ENCODE measurements at regions not wholly inside any gene's neighbourhood (a gene's known extent, or its start where the extent isn't known, plus 50 kb on each side); places are given as distances from the start of the nearest gene placed in this dataset.

GRCh38 chr2:156647377-156648010 is 211.3 kb downstream of the GPD2 start:
- TF ChIP-seq PATZ1 (CRISPR knock-in tag; IDR thresholded peaks at IDR 0.05; ENCODE audit: borderline replicate concordance) (no peak), ARNTL (CRISPR knock-in tag; IDR thresholded peaks at IDR 0.05; ENCODE audit: borderline replicate concordance, low read depth) (no peak), ZC3H10 (CRISPR knock-in tag; IDR thresholded peaks at IDR 0.05) (no peak), PPARA (CRISPR knock-in tag; IDR thresholded peaks at IDR 0.05; ENCODE audit: borderline replicate concordance) (no peak), ZFP30 (CRISPR knock-in tag; IDR thresholded peaks at IDR 0.05) (no peak), GLIS3 (CRISPR knock-in tag; IDR thresholded peaks at IDR 0.05) (no peak), ZFP3 (CRISPR knock-in tag; IDR thresholded peaks at IDR 0.05) (no peak), TOX (CRISPR knock-in tag; IDR thresholded peaks at IDR 0.05; ENCODE audit: borderline replicate concordance) (no peak), ZNF565 (CRISPR knock-in tag; conservative IDR thresholded peaks at IDR 0.05; ENCODE audit: low read depth) (no peak), ZNF8 (CRISPR knock-in tag; IDR thresholded peaks at IDR 0.05) (no peak)
